ENCODE measurements at regions not wholly inside any gene's neighbourhood (a gene's known extent, or its start where the extent isn't known, plus 50 kb on each side); places are given as distances from the start of the nearest gene placed in this dataset.

DNA sequence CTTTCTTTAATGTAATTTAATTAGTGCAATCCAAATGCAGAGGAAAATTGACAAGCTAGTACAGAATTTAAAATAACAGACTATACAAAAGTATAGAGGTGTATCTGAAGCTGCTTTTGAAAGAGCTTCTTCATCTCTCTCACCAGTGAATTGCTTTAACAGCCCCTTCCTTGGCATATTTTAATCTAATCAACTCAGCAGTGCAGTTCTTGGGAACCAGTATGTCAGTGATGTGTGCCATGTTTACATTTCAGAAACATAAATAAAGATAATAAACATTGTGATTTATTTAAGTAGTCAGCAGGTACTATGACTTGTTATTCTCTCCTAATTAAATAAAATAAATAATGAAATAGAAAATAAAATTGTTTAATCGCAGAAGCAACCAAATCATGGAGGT, 1260.6 kb downstream of the NCAM2 start:
- no peak overlapping the region for H3K27ac Mint-ChIP-seq
- ATAC-seq, result no peak
- ChIA-PET POLR2A (no interaction called here), CTCF (no interaction called here)
- no peaks in the 10 kb centered on the region for H3K27me3 Mint-ChIP-seq (ENCODE audit: low read depth)
- H3K9me3 Mint-ChIP-seq, result peaks cover 11% of the 10 kb centered on the region; the same call in 1 of the 2 replicates
- TF ChIP-seq, protein P1, sequence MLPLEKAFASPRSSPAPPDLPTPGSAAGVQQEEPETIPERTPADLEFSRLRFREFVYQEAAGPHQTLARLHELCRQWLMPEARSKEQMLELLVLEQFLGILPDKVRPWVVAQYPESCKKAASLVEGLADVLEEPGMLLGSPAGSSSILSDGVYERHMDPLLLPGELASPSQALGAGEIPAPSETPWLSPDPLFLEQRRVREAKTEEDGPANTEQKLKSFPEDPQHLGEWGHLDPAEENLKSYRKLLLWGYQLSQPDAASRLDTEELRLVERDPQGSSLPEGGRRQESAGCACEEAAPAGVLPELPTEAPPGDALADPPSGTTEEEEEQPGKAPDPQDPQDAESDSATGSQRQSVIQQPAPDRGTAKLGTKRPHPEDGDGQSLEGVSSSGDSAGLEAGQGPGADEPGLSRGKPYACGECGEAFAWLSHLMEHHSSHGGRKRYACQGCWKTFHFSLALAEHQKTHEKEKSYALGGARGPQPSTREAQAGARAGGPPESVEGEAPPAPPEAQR (CRISPR knock-in tag; IDR thresholded peaks at IDR 0.05), result no peak
- no peak for TF ChIP-seq OVOL2 (CRISPR knock-in tag; IDR thresholded peaks at IDR 0.05; ENCODE audit: borderline replicate concordance)
- TF ChIP-seq, protein P2, sequence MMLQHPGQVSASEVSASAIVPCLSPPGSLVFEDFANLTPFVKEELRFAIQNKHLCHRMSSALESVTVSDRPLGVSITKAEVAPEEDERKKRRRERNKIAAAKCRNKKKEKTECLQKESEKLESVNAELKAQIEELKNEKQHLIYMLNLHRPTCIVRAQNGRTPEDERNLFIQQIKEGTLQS (CRISPR knock-in tag; conservative IDR thresholded peaks at IDR 0.05), result no peak
- no peaks in the 10 kb centered on the region for H3K4me1 Mint-ChIP-seq
- no peak overlapping the region for H3K4me3 Mint-ChIP-seq
- H3K36me3 Mint-ChIP-seq, result no peaks in the 10 kb centered on the region
- no peak for DNase-seq (ENCODE audit: low spot score)

DNA sequence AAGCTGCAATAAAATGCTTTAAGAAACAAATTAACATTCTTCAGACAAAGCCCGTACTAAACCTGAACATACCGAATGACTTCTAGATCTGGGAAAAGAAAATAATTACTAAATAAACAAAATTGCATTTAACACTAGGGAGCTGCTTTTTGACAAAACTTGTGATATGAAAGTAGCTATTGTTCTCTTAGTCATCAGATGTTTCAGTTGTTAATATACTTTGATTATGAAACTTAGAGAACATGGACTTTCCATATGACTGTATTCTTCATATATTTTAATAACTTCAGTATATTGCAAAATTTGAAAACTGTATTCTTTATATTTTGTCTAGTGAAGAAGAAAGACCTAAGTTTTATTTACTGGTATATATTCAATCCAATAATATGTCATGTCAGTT, 1262.1 kb downstream of the NCAM2 start:
- Mint-ChIP-seq H3K27me3 (ENCODE audit: low read depth) (no peaks in the 10 kb centered on the region), H3K9me3 (peaks cover 5% of the 10 kb centered on the region; the same call in 1 of the 2 replicates), H3K27ac (no peak overlapping the region), H3K4me1 (no peaks in the 10 kb centered on the region), H3K4me3 (no peak overlapping the region), H3K36me3 (no peaks in the 10 kb centered on the region)
- TF ChIP-seq, protein P2 (CRISPR knock-in tag; conservative IDR thresholded peaks at IDR 0.05), result no peak
- TF ChIP-seq ZNF138 (CRISPR knock-in tag; conservative IDR thresholded peaks at IDR 0.05), result no peak
- TF ChIP-seq, protein P3, sequence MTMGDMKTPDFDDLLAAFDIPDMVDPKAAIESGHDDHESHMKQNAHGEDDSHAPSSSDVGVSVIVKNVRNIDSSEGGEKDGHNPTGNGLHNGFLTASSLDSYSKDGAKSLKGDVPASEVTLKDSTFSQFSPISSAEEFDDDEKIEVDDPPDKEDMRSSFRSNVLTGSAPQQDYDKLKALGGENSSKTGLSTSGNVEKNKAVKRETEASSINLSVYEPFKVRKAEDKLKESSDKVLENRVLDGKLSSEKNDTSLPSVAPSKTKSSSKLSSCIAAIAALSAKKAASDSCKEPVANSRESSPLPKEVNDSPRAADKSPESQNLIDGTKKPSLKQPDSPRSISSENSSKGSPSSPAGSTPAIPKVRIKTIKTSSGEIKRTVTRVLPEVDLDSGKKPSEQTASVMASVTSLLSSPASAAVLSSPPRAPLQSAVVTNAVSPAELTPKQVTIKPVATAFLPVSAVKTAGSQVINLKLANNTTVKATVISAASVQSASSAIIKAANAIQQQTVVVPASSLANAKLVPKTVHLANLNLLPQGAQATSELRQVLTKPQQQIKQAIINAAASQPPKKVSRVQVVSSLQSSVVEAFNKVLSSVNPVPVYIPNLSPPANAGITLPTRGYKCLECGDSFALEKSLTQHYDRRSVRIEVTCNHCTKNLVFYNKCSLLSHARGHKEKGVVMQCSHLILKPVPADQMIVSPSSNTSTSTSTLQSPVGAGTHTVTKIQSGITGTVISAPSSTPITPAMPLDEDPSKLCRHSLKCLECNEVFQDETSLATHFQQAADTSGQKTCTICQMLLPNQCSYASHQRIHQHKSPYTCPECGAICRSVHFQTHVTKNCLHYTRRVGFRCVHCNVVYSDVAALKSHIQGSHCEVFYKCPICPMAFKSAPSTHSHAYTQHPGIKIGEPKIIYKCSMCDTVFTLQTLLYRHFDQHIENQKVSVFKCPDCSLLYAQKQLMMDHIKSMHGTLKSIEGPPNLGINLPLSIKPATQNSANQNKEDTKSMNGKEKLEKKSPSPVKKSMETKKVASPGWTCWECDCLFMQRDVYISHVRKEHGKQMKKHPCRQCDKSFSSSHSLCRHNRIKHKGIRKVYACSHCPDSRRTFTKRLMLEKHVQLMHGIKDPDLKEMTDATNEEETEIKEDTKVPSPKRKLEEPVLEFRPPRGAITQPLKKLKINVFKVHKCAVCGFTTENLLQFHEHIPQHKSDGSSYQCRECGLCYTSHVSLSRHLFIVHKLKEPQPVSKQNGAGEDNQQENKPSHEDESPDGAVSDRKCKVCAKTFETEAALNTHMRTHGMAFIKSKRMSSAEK (CRISPR knock-in tag; IDR thresholded peaks at IDR 0.05; ENCODE audit: borderline replicate concordance), result no peak
- TF ChIP-seq, protein P4, sequence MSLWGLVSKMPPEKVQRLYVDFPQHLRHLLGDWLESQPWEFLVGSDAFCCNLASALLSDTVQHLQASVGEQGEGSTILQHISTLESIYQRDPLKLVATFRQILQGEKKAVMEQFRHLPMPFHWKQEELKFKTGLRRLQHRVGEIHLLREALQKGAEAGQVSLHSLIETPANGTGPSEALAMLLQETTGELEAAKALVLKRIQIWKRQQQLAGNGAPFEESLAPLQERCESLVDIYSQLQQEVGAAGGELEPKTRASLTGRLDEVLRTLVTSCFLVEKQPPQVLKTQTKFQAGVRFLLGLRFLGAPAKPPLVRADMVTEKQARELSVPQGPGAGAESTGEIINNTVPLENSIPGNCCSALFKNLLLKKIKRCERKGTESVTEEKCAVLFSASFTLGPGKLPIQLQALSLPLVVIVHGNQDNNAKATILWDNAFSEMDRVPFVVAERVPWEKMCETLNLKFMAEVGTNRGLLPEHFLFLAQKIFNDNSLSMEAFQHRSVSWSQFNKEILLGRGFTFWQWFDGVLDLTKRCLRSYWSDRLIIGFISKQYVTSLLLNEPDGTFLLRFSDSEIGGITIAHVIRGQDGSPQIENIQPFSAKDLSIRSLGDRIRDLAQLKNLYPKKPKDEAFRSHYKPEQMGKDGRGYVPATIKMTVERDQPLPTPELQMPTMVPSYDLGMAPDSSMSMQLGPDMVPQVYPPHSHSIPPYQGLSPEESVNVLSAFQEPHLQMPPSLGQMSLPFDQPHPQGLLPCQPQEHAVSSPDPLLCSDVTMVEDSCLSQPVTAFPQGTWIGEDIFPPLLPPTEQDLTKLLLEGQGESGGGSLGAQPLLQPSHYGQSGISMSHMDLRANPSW (CRISPR knock-in tag; conservative IDR thresholded peaks at IDR 0.05; ENCODE audit: low read depth), result no peak
- TF ChIP-seq EMX1 (CRISPR knock-in tag; IDR thresholded peaks at IDR 0.05), result no peak
- TF ChIP-seq, protein P5, sequence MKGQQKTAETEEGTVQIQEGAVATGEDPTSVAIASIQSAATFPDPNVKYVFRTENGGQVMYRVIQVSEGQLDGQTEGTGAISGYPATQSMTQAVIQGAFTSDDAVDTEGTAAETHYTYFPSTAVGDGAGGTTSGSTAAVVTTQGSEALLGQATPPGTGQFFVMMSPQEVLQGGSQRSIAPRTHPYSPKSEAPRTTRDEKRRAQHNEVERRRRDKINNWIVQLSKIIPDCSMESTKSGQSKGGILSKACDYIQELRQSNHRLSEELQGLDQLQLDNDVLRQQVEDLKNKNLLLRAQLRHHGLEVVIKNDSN (CRISPR knock-in tag; IDR thresholded peaks at IDR 0.05), result no peak
- no peak for TF ChIP-seq GTF2I (CRISPR knock-in tag; conservative IDR thresholded peaks at IDR 0.05)
- TF ChIP-seq SMAD3 (CRISPR knock-in tag; IDR thresholded peaks at IDR 0.05; ENCODE audit: borderline replicate concordance), result no peak
- no peak for TF ChIP-seq NFATC4 (CRISPR knock-in tag; IDR thresholded peaks at IDR 0.05)
- no peak for TF ChIP-seq RORB (CRISPR knock-in tag; IDR thresholded peaks at IDR 0.05)
- no peak for TF ChIP-seq ELF4 (CRISPR knock-in tag; IDR thresholded peaks at IDR 0.05; ENCODE audit: low read depth)
- no peak for TF ChIP-seq CREM (CRISPR knock-in tag; IDR thresholded peaks at IDR 0.05)
- no peak for TF ChIP-seq FOXJ3 (CRISPR knock-in tag; IDR thresholded peaks at IDR 0.05; ENCODE audit: borderline replicate concordance)
- TF ChIP-seq, protein P6, sequence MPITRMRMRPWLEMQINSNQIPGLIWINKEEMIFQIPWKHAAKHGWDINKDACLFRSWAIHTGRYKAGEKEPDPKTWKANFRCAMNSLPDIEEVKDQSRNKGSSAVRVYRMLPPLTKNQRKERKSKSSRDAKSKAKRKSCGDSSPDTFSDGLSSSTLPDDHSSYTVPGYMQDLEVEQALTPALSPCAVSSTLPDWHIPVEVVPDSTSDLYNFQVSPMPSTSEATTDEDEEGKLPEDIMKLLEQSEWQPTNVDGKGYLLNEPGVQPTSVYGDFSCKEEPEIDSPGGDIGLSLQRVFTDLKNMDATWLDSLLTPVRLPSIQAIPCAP (CRISPR knock-in tag; IDR thresholded peaks at IDR 0.05), result no peak
- ATAC-seq (no peak), DNase-seq (ENCODE audit: low spot score) (no peak)
- POLR2A ChIA-PET, result no interaction called here
- CTCF ChIA-PET, result no interaction called here

Measured in WTC11 (cell line).